IMR-90 (cell line): ENCODE measurements at regions not wholly inside any gene's neighbourhood (a gene's known extent, or its start where the extent isn't known, plus 50 kb on each side); places are given as distances from the start of the nearest gene placed in this dataset.

Experiments used
- BHLHE40 ChIP-seq: fragments of 150-350 bp; IDR thresholded peaks from 2 replicates; pipeline ENCODE4 v1.6.1; 2016; ENCODE audit warnings: mild to moderate bottlenecking, low read depth, low read length
- FOS ChIP-seq: fragments of 150-350 bp; IDR thresholded peaks from 2 replicates; pipeline ENCODE4 v1.6.1; 2016; ENCODE audit warnings: low read depth, low read length
- MAFK ChIP-seq: IDR thresholded peaks from 2 replicates; pipeline ENCODE4 v1.6.1; 2012; ENCODE audit warnings: low read depth, low read length, improper control_type of control experiment
- RAD21 ChIP-seq: IDR thresholded peaks from 2 replicates; pipeline ENCODE4 v1.6.1; 2012; ENCODE audit warnings: low read length, improper control_type of control experiment
- RCOR1 ChIP-seq: IDR thresholded peaks from 2 replicates; pipeline ENCODE4 v1.6.1; 2012; ENCODE audit warnings: mild to moderate bottlenecking, low read length, improper control_type of control experiment; ENCODE audit not compliant: insufficient replicate concordance
- TF ChIP-seq, protein P1 (sequence below): conservative IDR thresholded peaks from 2 replicates; pipeline ENCODE4 v1.5.1; 2012; ENCODE audit warnings: mild to moderate bottlenecking, low read depth, low read length, improper control_type of control experiment

DNA sequence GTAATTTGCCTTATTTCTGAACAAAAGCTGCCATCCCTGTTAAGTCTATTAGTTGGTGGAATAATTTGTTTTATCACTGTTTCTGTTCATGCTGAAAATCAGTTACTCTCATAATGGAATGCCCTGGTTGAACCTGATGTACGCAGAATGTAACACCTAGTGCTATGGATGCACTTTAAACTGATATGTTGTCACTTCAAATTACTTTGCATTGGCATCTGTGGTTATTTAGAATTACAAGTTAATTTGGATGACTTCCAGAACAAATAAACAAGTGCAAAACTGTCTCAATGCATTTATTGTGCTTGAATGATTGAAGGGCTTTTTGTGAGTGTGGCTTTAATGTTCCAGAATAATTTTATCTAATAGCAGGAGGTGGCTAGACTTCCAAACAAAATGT is 368.2 kb upstream of the SLITRK5 start:
- TF ChIP-seq, protein P1, sequence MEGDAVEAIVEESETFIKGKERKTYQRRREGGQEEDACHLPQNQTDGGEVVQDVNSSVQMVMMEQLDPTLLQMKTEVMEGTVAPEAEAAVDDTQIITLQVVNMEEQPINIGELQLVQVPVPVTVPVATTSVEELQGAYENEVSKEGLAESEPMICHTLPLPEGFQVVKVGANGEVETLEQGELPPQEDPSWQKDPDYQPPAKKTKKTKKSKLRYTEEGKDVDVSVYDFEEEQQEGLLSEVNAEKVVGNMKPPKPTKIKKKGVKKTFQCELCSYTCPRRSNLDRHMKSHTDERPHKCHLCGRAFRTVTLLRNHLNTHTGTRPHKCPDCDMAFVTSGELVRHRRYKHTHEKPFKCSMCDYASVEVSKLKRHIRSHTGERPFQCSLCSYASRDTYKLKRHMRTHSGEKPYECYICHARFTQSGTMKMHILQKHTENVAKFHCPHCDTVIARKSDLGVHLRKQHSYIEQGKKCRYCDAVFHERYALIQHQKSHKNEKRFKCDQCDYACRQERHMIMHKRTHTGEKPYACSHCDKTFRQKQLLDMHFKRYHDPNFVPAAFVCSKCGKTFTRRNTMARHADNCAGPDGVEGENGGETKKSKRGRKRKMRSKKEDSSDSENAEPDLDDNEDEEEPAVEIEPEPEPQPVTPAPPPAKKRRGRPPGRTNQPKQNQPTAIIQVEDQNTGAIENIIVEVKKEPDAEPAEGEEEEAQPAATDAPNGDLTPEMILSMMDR = no peak
- TF ChIP-seq MAFK (no peak), BHLHE40 (no peak), RAD21 (no peak), FOS (no peak), RCOR1 (no peak)
